ENCODE measurements at regions not wholly inside any gene's neighbourhood (a gene's known extent, or its start where the extent isn't known, plus 50 kb on each side); places are given as distances from the start of the nearest gene placed in this dataset.

- Histone ChIP-seq H3K9me3 (ENCODE audit: severe bottlenecking) (no peaks in the 10 kb centered on the region), H3K4me3 (ENCODE audit: low read depth, low read length) (no peak overlapping the region), H3K36me3 (no peaks in the 10 kb centered on the region), H3K27me3 (ENCODE audit: insufficient read depth, low read depth, severe bottlenecking) (no peaks in the 10 kb centered on the region), H3K27ac (no peak overlapping the region)
- no peak for DNase-seq
- TF ChIP-seq CTCF (IDR thresholded peaks at IDR 0.05; ENCODE audit: low read depth, low read length), result no peak
These were observed 109.0 kb upstream of the ATP2B1 start for GRCh38 chr12:89817501-89818226.

- no peaks in the 10 kb centered on the region for H3K36me3 ChIP-seq
- H3K9me3 ChIP-seq (ENCODE audit: severe bottlenecking), result no peaks in the 10 kb centered on the region
- H3K27me3 ChIP-seq (ENCODE audit: insufficient read depth, low read depth, severe bottlenecking), result no peaks in the 10 kb centered on the region
- TF ChIP-seq CTCF (IDR thresholded peaks at IDR 0.05; ENCODE audit: low read depth, low read length), result no peak
- no peak overlapping the region for H3K27ac ChIP-seq
- no peak for DNase-seq
- H3K4me3 ChIP-seq (ENCODE audit: low read depth, low read length), result no peak overlapping the region
These were observed 106.6 kb upstream of the ATP2B1 start for GRCh38 chr12:89815225-89815624.

- DNase-seq, result no peak
- no peak for TF ChIP-seq CTCF (IDR thresholded peaks at IDR 0.05; ENCODE audit: low read depth, low read length)
- H3K36me3 ChIP-seq, result no peaks in the 10 kb centered on the region
- H3K27ac ChIP-seq, result no peak overlapping the region
- H3K9me3 ChIP-seq (ENCODE audit: severe bottlenecking), result peaks cover 2% of the 10 kb centered on the region
- H3K27me3 ChIP-seq (ENCODE audit: insufficient read depth, low read depth, severe bottlenecking), result no peaks in the 10 kb centered on the region
- no peak overlapping the region for H3K4me3 ChIP-seq (ENCODE audit: low read depth, low read length)
These were observed 94.8 kb upstream of the ATP2B1 start for GRCh38 chr12:89803412-89803811.

- DNase-seq, result no peak
These were observed 92.6 kb upstream of the ATP2B1 start for GRCh38 chr12:89801284-89801683.

GRCh38 chr12:89800435-89800834 is 91.8 kb upstream of the ATP2B1 start:
- no peak overlapping the region for H3K27ac ChIP-seq
- DNase-seq, result no peak
- H3K4me3 ChIP-seq (ENCODE audit: low read depth, low read length), result no peak overlapping the region
- H3K27me3 ChIP-seq (ENCODE audit: insufficient read depth, low read depth, severe bottlenecking), result no peaks in the 10 kb centered on the region
- TF ChIP-seq CTCF (IDR thresholded peaks at IDR 0.05; ENCODE audit: low read depth, low read length), result no peak
- H3K9me3 ChIP-seq (ENCODE audit: severe bottlenecking), result no peaks in the 10 kb centered on the region
- H3K36me3 ChIP-seq, result no peaks in the 10 kb centered on the region

More at GRCh38 chr12:89801284-89801683, 92.6 kb upstream of the ATP2B1 start:
- H3K27ac ChIP-seq, result no peak overlapping the region
- H3K4me3 ChIP-seq (ENCODE audit: low read depth, low read length), result no peak overlapping the region
- TF ChIP-seq CTCF (IDR thresholded peaks at IDR 0.05; ENCODE audit: low read depth, low read length), result no peak
- H3K36me3 ChIP-seq, result no peaks in the 10 kb centered on the region
- H3K27me3 ChIP-seq (ENCODE audit: insufficient read depth, low read depth, severe bottlenecking), result no peaks in the 10 kb centered on the region
- no peaks in the 10 kb centered on the region for H3K9me3 ChIP-seq (ENCODE audit: severe bottlenecking)

GRCh38 chr12:89799316-89799715 is 90.7 kb upstream of the ATP2B1 start:
- Histone ChIP-seq H3K4me3 (ENCODE audit: low read depth, low read length) (no peak overlapping the region), H3K36me3 (no peaks in the 10 kb centered on the region), H3K27ac (no peak overlapping the region), H3K9me3 (ENCODE audit: severe bottlenecking) (no peaks in the 10 kb centered on the region), H3K27me3 (ENCODE audit: insufficient read depth, low read depth, severe bottlenecking) (no peaks in the 10 kb centered on the region)
- no peak for TF ChIP-seq CTCF (IDR thresholded peaks at IDR 0.05; ENCODE audit: low read depth, low read length)
- DNase-seq, result no peak
